ENCODE measurements at regions not wholly inside any gene's neighbourhood (a gene's known extent, or its start where the extent isn't known, plus 50 kb on each side); places are given as distances from the start of the nearest gene placed in this dataset.
A peak's percentile ranks its signal among the peaks of the same experiment; 100 is the strongest.

DNA sequence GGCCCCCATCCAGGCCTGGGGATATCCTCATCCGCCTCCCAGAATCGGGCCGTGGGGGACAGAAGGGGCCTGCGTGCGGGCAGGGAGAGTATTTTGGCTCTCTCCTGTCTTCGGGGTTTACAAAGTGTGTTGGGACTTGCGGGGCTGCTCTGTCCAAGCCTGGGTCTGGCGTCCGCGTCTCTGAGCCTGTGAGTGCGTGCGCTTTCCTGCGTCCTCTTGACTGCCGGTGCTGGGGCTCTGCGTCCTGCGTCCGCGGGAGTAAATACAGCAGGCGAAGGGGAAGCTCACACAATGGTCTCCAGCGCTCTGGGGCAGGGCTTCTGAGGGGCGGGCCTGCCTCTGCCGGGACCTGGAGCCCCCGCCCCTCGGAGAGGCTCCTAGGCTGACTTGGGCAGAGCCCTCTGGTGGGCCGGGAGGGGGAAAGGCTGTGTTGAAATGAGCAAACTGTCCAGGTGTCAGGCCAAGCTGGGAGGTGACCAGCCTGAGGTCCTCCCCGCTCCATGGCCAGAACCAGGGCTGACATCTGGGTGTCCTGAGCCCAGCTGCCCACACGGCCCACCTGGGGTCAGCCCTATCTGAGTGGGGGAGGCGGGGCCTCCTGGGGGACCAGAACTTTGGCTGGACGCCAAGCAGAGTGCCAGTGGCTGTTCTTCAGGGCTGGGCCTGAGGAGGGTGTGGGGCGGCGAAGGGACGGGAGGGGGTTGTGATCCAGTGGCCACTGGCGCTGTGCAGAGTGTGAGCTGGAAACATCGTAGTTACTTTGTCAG is 233.6 kb downstream of the SEC14L1 start (continued):
- TF ChIP-seq, protein P1, sequence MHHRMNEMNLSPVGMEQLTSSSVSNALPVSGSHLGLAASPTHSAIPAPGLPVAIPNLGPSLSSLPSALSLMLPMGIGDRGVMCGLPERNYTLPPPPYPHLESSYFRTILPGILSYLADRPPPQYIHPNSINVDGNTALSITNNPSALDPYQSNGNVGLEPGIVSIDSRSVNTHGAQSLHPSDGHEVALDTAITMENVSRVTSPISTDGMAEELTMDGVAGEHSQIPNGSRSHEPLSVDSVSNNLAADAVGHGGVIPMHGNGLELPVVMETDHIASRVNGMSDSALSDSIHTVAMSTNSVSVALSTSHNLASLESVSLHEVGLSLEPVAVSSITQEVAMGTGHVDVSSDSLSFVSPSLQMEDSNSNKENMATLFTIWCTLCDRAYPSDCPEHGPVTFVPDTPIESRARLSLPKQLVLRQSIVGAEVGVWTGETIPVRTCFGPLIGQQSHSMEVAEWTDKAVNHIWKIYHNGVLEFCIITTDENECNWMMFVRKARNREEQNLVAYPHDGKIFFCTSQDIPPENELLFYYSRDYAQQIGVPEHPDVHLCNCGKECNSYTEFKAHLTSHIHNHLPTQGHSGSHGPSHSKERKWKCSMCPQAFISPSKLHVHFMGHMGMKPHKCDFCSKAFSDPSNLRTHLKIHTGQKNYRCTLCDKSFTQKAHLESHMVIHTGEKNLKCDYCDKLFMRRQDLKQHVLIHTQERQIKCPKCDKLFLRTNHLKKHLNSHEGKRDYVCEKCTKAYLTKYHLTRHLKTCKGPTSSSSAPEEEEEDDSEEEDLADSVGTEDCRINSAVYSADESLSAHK (CRISPR knock-in tag; IDR thresholded peaks at IDR 0.05; ENCODE audit: borderline replicate concordance), result no peak
- peak; percentile 84; the same call in 1 of the 2 replicates for TF ChIP-seq ZNF34 (CRISPR knock-in tag; IDR thresholded peaks at IDR 0.05; ENCODE audit: borderline replicate concordance)
- TF ChIP-seq PTBP1 (IDR thresholded peaks at IDR 0.05; ENCODE audit: low read depth, low read length, poor library complexity, severe bottlenecking), result no peak
- no peak for TF ChIP-seq TSC22D2 (CRISPR knock-in tag; IDR thresholded peaks at IDR 0.05; ENCODE audit: borderline replicate concordance)
- no peak for TF ChIP-seq EZH2 (conservative IDR thresholded peaks at IDR 0.05; ENCODE audit: low read depth, low read length)
- peak; percentile 73 for TF ChIP-seq ZNF331 (CRISPR knock-in tag; IDR thresholded peaks at IDR 0.05)
- 0 out of 2 replicates have a peak, but pooled peaks have one; percentile 51 for TF ChIP-seq ZFP36L1 (CRISPR knock-in tag; IDR thresholded peaks at IDR 0.05)
- peak; percentile 86 for TF ChIP-seq ZNF572 (CRISPR knock-in tag; IDR thresholded peaks at IDR 0.05)
- peak; percentile 67 for TF ChIP-seq ISL2 (CRISPR knock-in tag; IDR thresholded peaks at IDR 0.05)
- peak; percentile 80 for TF ChIP-seq ZNF296 (CRISPR knock-in tag; conservative IDR thresholded peaks at IDR 0.05)
- TF ChIP-seq, protein P2, sequence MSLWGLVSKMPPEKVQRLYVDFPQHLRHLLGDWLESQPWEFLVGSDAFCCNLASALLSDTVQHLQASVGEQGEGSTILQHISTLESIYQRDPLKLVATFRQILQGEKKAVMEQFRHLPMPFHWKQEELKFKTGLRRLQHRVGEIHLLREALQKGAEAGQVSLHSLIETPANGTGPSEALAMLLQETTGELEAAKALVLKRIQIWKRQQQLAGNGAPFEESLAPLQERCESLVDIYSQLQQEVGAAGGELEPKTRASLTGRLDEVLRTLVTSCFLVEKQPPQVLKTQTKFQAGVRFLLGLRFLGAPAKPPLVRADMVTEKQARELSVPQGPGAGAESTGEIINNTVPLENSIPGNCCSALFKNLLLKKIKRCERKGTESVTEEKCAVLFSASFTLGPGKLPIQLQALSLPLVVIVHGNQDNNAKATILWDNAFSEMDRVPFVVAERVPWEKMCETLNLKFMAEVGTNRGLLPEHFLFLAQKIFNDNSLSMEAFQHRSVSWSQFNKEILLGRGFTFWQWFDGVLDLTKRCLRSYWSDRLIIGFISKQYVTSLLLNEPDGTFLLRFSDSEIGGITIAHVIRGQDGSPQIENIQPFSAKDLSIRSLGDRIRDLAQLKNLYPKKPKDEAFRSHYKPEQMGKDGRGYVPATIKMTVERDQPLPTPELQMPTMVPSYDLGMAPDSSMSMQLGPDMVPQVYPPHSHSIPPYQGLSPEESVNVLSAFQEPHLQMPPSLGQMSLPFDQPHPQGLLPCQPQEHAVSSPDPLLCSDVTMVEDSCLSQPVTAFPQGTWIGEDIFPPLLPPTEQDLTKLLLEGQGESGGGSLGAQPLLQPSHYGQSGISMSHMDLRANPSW (CRISPR knock-in tag; IDR thresholded peaks at IDR 0.05; ENCODE audit: borderline replicate concordance), result peak; percentile 77
- TF ChIP-seq ZNF556 (CRISPR knock-in tag; IDR thresholded peaks at IDR 0.05; ENCODE audit: borderline replicate concordance), result peak; percentile 86; the same call in 1 of the 2 replicates
- no peak for TF ChIP-seq HNF4G (IDR thresholded peaks at IDR 0.05; ENCODE audit: borderline replicate concordance, low read depth, low read length)
- TF ChIP-seq HNF4G (CRISPR knock-in tag; IDR thresholded peaks at IDR 0.05; ENCODE audit: borderline replicate concordance, low read depth), result peak; percentile 58
- peak; percentile 95 for TF ChIP-seq PHF21A (CRISPR knock-in tag; IDR thresholded peaks at IDR 0.05)
- peak; percentile 74; the same call in 1 of the 2 replicates for TF ChIP-seq HDAC1 (CRISPR knock-in tag; IDR thresholded peaks at IDR 0.05)
- TF ChIP-seq ZNF232 (CRISPR knock-in tag; IDR thresholded peaks at IDR 0.05; ENCODE audit: borderline replicate concordance), result no peak; the same call in 1 of the 2 replicates
- no peak for TF ChIP-seq STAT5B (CRISPR knock-in tag; IDR thresholded peaks at IDR 0.05)
- peak; percentile 33; the same call in 1 of the 2 replicates for TF ChIP-seq ZNF768 (CRISPR knock-in tag; IDR thresholded peaks at IDR 0.05)
- TF ChIP-seq RFX5 (IDR thresholded peaks at IDR 0.05; ENCODE audit: low read depth, low read length), result no peak
- peak; percentile 73; the same call in 1 of the 2 replicates for TF ChIP-seq HOXA5 (CRISPR knock-in tag; IDR thresholded peaks at IDR 0.05)
- TF ChIP-seq SP140L (CRISPR knock-in tag; IDR thresholded peaks at IDR 0.05; ENCODE audit: borderline replicate concordance), result no peak
- TF ChIP-seq PRMT3 (CRISPR knock-in tag; IDR thresholded peaks at IDR 0.05; ENCODE audit: borderline replicate concordance, low read depth), result no peak
- no peak for TF ChIP-seq U2AF2 (IDR thresholded peaks at IDR 0.05; ENCODE audit: low read depth, low read length)
- TF ChIP-seq CBFB (CRISPR knock-in tag; IDR thresholded peaks at IDR 0.05), result no peak; the same call in 1 of the 2 replicates
- TF ChIP-seq SNAI1 (CRISPR knock-in tag; IDR thresholded peaks at IDR 0.05; ENCODE audit: borderline replicate concordance), result no peak
- TF ChIP-seq RBAK (CRISPR knock-in tag; IDR thresholded peaks at IDR 0.05), result no peak

Data from HepG2 (cell line).